ENCODE measurements at regions not wholly inside any gene's neighbourhood (a gene's known extent, or its start where the extent isn't known, plus 50 kb on each side); places are given as distances from the start of the nearest gene placed in this dataset.

DNA sequence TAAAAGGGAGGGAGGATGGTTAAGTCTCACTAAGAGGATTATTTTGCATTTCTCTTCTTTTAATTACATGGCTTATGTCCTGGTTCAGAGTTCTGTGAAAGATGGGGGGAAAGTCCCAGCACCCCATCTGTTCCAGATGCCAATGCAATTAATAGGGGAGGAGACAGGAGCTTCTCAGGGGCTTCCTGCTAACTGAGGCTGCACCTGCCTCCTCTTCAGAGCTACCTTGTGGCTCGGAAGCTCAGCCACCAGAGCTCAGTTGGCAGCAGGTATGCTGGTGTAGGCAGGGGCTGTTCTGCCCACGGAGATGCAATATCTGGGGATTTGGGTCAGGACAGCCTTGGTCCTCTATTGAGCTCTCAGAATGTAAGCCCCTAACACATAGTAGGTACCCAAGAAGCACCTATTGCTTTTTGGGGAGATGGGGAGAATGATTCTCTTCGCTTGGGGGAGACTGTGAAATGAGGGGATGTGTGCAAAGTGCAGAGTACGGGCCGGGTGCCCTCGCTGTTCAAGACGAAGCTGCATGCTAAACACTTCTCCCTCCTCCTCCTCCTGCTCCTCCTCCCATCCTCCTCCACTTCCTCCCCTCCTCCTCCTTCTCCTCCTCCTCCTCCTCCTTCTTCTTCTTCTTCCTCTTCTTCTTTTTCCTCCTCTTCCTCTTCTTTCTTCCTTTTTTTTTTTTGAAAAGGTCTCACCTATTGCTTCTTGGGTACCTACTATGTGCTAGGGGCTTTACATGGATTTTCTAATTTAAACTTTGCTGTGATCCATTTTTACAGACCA is 279.0 kb downstream of the PTPRU start:
- ChIA-PET POLR2A (no interaction called here), CTCF (no interaction called here)
- DNase-seq (ENCODE audit: extremely low spot score) = no peak
- TF ChIP-seq CTCF (IDR thresholded peaks at IDR 0.05; ENCODE audit: control extremely low read depth, extremely low read depth, low read depth, missing control alignments) = no peak

DNA sequence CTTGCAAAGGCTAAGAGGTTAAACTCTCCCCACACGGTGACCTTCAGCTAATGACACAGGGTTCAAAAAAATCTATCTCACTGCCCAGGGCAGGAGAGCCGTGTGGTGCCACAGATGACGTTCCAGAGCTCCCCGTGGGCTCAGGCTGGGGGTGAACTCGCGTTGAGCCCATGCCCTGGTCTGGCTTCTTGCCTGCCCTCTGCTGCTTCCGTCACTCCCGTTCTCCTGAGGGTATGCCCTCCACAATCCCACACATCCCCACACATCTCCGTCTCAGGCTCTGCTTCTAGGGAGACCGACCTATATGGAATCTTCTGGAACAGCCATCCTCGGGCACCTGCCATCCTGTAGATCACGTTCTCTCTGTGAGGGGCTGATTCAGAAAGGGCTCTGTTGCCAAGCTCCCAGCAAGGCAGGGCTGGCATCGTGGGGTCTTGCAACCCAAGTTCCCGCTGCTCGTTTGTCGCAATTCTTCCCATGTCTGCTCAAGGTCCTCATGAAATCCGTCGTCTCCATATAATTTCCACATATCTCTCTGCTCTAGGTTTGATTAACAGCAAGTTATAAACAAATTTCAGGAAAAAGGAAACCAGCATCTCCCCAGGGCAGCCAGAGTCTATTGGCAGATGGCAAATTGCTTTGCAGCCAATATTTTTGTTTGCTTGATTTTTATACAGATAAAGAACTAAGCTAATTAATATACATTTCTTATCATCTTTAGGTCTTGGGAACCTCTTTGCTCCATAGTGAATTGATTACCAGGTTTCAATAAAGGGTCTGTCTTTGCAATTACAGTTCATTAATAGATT is 278.2 kb downstream of the PTPRU start:
- DNase-seq (ENCODE audit: extremely low spot score) = no peak
- POLR2A ChIA-PET = no interaction called here
- no peak for TF ChIP-seq CTCF (IDR thresholded peaks at IDR 0.05; ENCODE audit: control extremely low read depth, extremely low read depth, low read depth, missing control alignments)
- CTCF ChIA-PET = no interaction called here

- DNase-seq (ENCODE audit: extremely low spot score) = peak; percentile 28
- ChIA-PET CTCF (no interaction called here), POLR2A (no interaction called here)
- TF ChIP-seq CTCF (IDR thresholded peaks at IDR 0.05; ENCODE audit: control extremely low read depth, extremely low read depth, low read depth, missing control alignments) = peak; percentile 36
Observed at GRCh38 chr1:29513357-29513756, 277.0 kb downstream of the PTPRU start.

- DNase-seq (ENCODE audit: extremely low spot score) = no peak
- ChIA-PET POLR2A (no interaction called here), CTCF (no interaction called here)
- TF ChIP-seq CTCF (IDR thresholded peaks at IDR 0.05; ENCODE audit: control extremely low read depth, extremely low read depth, low read depth, missing control alignments) = no peak
Observed at GRCh38 chr1:29511436-29511835, 275.1 kb downstream of the PTPRU start.

- no peak for TF ChIP-seq CTCF (IDR thresholded peaks at IDR 0.05; ENCODE audit: control extremely low read depth, extremely low read depth, low read depth, missing control alignments)
- DNase-seq (ENCODE audit: extremely low spot score) = no peak
- ChIA-PET POLR2A (no interaction called here), CTCF (no interaction called here)
Observed at GRCh38 chr1:29508458-29509107, 272.3 kb downstream of the PTPRU start.

DNA sequence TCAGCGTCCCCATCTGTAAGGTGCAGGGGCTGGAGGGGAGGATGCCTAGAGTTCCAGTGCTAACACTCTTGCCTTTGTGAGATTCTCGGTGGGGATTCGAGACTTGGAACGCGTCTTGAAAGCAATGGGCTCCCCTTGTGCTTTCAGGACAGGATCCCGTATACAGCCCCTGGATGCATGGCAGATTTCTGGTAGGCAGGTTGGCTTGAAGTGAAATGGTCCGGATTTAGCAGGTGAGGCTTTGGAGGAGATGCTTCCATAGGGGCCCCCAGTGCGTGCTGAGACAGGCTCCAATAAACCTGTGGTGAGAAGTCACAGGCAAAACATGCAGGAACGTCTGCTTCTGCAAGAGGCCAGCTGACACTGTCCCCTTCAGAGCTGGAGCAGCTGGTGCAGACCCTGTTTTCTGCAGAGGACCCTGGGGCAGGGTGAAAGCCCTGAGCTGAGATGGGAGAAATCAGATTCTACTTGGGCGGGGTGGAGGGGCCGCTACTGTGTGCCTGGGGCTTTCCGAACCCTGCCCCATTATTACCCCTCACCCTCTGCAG is 270.4 kb downstream of the PTPRU start:
- DNase-seq (ENCODE audit: extremely low spot score) = no peak

More for the DNA sequence above, 270.4 kb downstream of the PTPRU start:
- POLR2A ChIA-PET = no interaction called here
- CTCF ChIA-PET = no interaction called here
- TF ChIP-seq CTCF (IDR thresholded peaks at IDR 0.05; ENCODE audit: control extremely low read depth, extremely low read depth, low read depth, missing control alignments) = no peak

All from GM10248 (cell line).